Testis (tissue), 2 donors: ENCODE measurements at regions not wholly inside any gene's neighbourhood (a gene's known extent, or its start where the extent isn't known, plus 50 kb on each side); places are given as distances from the start of the nearest gene placed in this dataset.

Source experiments
- DNase-seq: peaks from one replicate; pipeline ENCODE4 v3.0.0-alpha.2; 2019
- H3K27ac ChIP-seq, 2 donors: fragments of 200-600 bp; sonication (generic); one replicate each; pipeline ENCODE4 v1.5.1; 2019
- H3K27me3 ChIP-seq: fragments of 200-600 bp; sonication (generic); one replicate; pipeline ENCODE4 v1.5.1; 2019
- H3K36me3 ChIP-seq: fragments of 200-600 bp; sonication (generic); one replicate; pipeline ENCODE4 v1.5.1; 2017; ENCODE audit warnings: low read depth; ENCODE audit errors: missing control alignments
- H3K4me1 ChIP-seq: fragments of 200-600 bp; sonication (generic); one replicate; pipeline ENCODE4 v1.5.1; 2019
- H3K4me3 ChIP-seq, 2 donors: fragments of 200-600 bp; sonication (generic); one replicate each; pipeline ENCODE4 v1.5.1; 2017 to 2019
- H3K9me3 ChIP-seq: fragments of 200-600 bp; sonication (generic); one replicate; pipeline ENCODE4 v1.5.1; 2017
- POLR2A ChIP-seq: fragments of 450-650 bp; IDR thresholded peaks from one replicate; pipeline ENCODE4 v1.6.1; 2017; ENCODE audit warnings: antibody characterized with exemption, mild to moderate bottlenecking, moderate library complexity
- WGBS, 2 donors: methylation state at CpG; one replicate each; pipeline ENCODE4 v1.1.5; 2018; 5-methylcytosine and 5-hydroxymethylcytosine counted together
- intact Hi-C: fragments of 100-400 bp; cut with DNase I; formaldehyde crosslinking; loops from one replicate; pipeline ENCODE4 v1.15.1; 2023; ENCODE audit warnings: low total_unique reads
- TF ChIP-seq, protein P1 (sequence below), 3 experiments: fragments of 450-650 bp in 2 of 3; fragments of 200-600 bp in 1 of 3; sonication (generic) in 1 of 3; IDR thresholded peaks; one replicate each; pipeline ENCODE4 v1.5.1; 2016 to 2019; ENCODE audit warnings: antibody characterized with exemption in 3 of 3, mild to moderate bottlenecking in 2 of 3, moderate library complexity in 1 of 3

DNA sequence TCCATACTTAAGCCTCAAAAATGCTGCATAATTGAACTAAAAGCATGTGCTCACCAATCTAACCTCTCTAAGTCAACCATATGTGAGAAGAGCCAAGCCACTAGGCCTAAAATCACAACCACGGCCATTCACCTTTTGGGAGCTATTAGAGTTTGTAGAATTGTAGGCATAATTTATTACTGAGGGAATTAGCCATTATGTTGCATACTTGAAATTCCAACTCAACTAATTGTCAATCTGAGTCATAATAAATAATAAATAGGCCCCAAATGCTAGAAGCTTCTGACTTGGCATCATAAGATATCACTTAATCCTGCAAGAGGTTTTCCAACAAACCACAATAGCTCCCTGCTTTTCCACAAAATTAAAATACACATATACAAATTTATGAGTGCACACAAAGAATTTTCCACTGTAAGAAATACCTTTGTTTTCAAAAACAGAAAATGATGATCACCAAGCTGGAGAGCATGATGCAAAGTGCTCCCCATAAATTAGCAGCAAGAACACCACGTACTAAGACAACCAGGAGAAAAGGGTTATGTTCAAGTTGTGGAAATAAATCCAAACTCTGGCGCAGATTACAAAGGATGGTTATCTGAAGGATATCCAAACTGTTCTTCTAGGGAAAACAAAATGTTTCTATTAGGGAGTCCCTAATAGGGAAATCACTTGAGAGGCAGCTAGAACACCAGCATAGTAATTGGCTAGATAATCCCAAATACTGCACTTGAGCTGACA lies 250.0 kb upstream of the SLC30A5 start:
- Histone ChIP-seq H3K36me3 (no peaks in the 10 kb centered on the region), H3K9me3 (no peaks in the 10 kb centered on the region), H3K27me3 (no peaks in the 10 kb centered on the region), H3K4me3 (no peak overlapping the region), H3K27ac (peak overlapping the region in 1 of 2 donors; percentile 22), H3K4me1 (peaks cover 4% of the 10 kb centered on the region)
- WGBS, 2 donors, result 41% methylated on average over 3 of the region's 3 CpGs
- DNase-seq, result peak; percentile 28
- TF ChIP-seq POLR2A, result no peak
- TF ChIP-seq, protein P1, sequence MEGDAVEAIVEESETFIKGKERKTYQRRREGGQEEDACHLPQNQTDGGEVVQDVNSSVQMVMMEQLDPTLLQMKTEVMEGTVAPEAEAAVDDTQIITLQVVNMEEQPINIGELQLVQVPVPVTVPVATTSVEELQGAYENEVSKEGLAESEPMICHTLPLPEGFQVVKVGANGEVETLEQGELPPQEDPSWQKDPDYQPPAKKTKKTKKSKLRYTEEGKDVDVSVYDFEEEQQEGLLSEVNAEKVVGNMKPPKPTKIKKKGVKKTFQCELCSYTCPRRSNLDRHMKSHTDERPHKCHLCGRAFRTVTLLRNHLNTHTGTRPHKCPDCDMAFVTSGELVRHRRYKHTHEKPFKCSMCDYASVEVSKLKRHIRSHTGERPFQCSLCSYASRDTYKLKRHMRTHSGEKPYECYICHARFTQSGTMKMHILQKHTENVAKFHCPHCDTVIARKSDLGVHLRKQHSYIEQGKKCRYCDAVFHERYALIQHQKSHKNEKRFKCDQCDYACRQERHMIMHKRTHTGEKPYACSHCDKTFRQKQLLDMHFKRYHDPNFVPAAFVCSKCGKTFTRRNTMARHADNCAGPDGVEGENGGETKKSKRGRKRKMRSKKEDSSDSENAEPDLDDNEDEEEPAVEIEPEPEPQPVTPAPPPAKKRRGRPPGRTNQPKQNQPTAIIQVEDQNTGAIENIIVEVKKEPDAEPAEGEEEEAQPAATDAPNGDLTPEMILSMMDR (IDR thresholded peaks at IDR 0.05), result no peak
- intact Hi-C loops, result no loop called here

DNA sequence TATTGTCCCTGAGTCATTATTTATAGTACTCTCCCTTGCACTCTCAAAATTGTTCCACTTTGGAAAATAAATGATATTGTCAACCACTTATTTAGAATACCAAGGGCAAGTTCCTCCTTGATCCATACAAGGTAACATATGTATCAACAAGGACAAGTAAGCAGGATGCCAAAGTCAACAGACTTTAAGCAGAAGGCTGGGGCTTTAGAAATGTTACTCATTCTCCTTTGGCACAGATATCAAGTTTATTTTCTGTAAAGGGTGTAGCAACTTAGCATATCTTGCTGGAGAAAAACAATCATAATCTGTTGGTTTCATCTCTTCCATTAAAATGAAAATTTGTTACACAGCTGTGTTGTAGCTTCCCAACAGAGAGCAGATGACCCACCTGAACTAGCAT lies 248.7 kb upstream of the SLC30A5 start:
- no peak for DNase-seq
- Histone ChIP-seq H3K36me3 (no peaks in the 10 kb centered on the region), H3K27me3 (no peaks in the 10 kb centered on the region), H3K4me1 (peaks cover 8% of the 10 kb centered on the region), H3K27ac (no peak overlapping the region), H3K4me3 (no peak overlapping the region), H3K9me3 (no peaks in the 10 kb centered on the region)
- TF ChIP-seq POLR2A, result no peak
- TF ChIP-seq, protein P1 (IDR thresholded peaks at IDR 0.05), result no peak
- intact Hi-C loops, result no loop called here

GRCh38 chr5:68846828-68847227 lies 247.0 kb upstream of the SLC30A5 start:
- H3K27ac ChIP-seq, result no peak overlapping the region
- 93 to 97% methylated on average over 3 of the region's 3 CpGs for WGBS, 2 donors
- DNase-seq, result no peak
- TF ChIP-seq, protein P1 (IDR thresholded peaks at IDR 0.05), result no peak
- intact Hi-C loops, result no loop called here
- H3K36me3 ChIP-seq, result no peaks in the 10 kb centered on the region
- H3K4me1 ChIP-seq, result peaks cover 8% of the 10 kb centered on the region
- no peaks in the 10 kb centered on the region for H3K27me3 ChIP-seq
- H3K9me3 ChIP-seq, result no peaks in the 10 kb centered on the region
- H3K4me3 ChIP-seq, result no peak overlapping the region

GRCh38 chr5:68848091-68848490 lies 245.7 kb upstream of the SLC30A5 start:
- Histone ChIP-seq H3K9me3 (no peaks in the 10 kb centered on the region), H3K36me3 (no peaks in the 10 kb centered on the region), H3K27me3 (no peaks in the 10 kb centered on the region), H3K4me3 (no peak overlapping the region), H3K4me1 (peaks cover 8% of the 10 kb centered on the region), H3K27ac (no peak overlapping the region)
- WGBS, 2 donors, result 90 to 92% methylated on average over 3 of the region's 3 CpGs
- no peak for DNase-seq
- intact Hi-C loops, result no loop called here
- TF ChIP-seq POLR2A, result no peak
- TF ChIP-seq, protein P1 (IDR thresholded peaks at IDR 0.05), result no peak

DNA sequence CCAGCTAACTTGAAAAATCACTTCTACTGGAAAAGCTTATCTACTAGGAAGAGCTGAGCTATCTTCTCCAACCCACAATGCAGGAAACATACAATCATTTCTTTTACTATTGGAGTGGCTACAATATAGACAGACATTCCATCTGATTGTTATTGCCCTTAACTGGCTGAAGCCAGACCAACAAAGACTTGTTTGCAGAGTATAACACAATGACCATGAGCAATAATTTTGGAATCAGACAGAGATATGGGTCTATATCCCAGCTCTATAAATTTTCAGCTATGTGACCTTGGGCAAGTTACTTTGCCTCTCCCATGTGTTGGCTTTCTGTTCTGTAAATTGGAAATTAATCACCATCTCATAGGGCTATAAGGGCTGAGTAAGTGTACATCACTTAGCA lies 244.7 kb upstream of the SLC30A5 start:
- TF ChIP-seq, protein P1 (IDR thresholded peaks at IDR 0.05), result no peak
- TF ChIP-seq POLR2A, result no peak
- Histone ChIP-seq H3K4me1 (peaks cover 4% of the 10 kb centered on the region), H3K4me3 (no peak overlapping the region), H3K36me3 (no peaks in the 10 kb centered on the region), H3K27ac (no peak overlapping the region), H3K9me3 (no peaks in the 10 kb centered on the region), H3K27me3 (no peaks in the 10 kb centered on the region)
- intact Hi-C loops, result no loop called here
- no peak for DNase-seq
